ENCODE measurements at regions not wholly inside any gene's neighbourhood (a gene's known extent, or its start where the extent isn't known, plus 50 kb on each side); places are given as distances from the start of the nearest gene placed in this dataset.

GRCh38 chr22:47847131-47847890 lies 1084.9 kb downstream of the TBC1D22A start:
- DNase-seq (ENCODE audit: low spot score): no peak

GRCh38 chr22:47846206-47846605 lies 1083.8 kb downstream of the TBC1D22A start:
- DNase-seq (ENCODE audit: low spot score): no peak

- peak; percentile 18 for DNase-seq (ENCODE audit: low spot score)
Observed at GRCh38 chr22:47842119-47842518, 1079.7 kb downstream of the TBC1D22A start.

- DNase-seq (ENCODE audit: low spot score): no peak
Observed at GRCh38 chr22:47841156-47841555, 1078.7 kb downstream of the TBC1D22A start.

GRCh38 chr22:47839595-47840227 lies 1077.3 kb downstream of the TBC1D22A start:
- no peak for DNase-seq (ENCODE audit: low spot score)

- DNase-seq (ENCODE audit: low spot score): peak; percentile 54
Observed at GRCh38 chr22:47837703-47838102, 1075.3 kb downstream of the TBC1D22A start.

GRCh38 chr22:47836957-47837356 lies 1074.5 kb downstream of the TBC1D22A start:
- peak; percentile 46 for DNase-seq (ENCODE audit: low spot score)

GRCh38 chr22:47835726-47836125 lies 1073.3 kb downstream of the TBC1D22A start:
- peak; percentile 97 for DNase-seq (ENCODE audit: low spot score)

GRCh38 chr22:47826016-47826415 lies 1063.6 kb downstream of the TBC1D22A start:
- DNase-seq (ENCODE audit: low spot score): no peak

- no peak for DNase-seq (ENCODE audit: low spot score)
Observed at GRCh38 chr22:47822422-47822821, 1060.0 kb downstream of the TBC1D22A start.

GRCh38 chr22:47818496-47818895 lies 1056.0 kb downstream of the TBC1D22A start:
- DNase-seq (ENCODE audit: low spot score): no peak

- no peak for DNase-seq (ENCODE audit: low spot score)
Observed at GRCh38 chr22:47817380-47817779, 1054.9 kb downstream of the TBC1D22A start.

GRCh38 chr22:47816863-47817210 lies 1054.4 kb downstream of the TBC1D22A start:
- DNase-seq (ENCODE audit: low spot score): no peak

- no peak for DNase-seq (ENCODE audit: low spot score)
Observed at GRCh38 chr22:47816121-47816862, 1053.8 kb downstream of the TBC1D22A start.

- DNase-seq (ENCODE audit: low spot score): no peak
Observed at GRCh38 chr22:47814474-47814873, 1052.0 kb downstream of the TBC1D22A start.

- DNase-seq (ENCODE audit: low spot score): no peak
Observed at GRCh38 chr22:47813661-47814060, 1051.2 kb downstream of the TBC1D22A start.

- DNase-seq (ENCODE audit: low spot score): no peak
Observed at GRCh38 chr22:47811971-47812370, 1049.5 kb downstream of the TBC1D22A start.

GRCh38 chr22:47810505-47811500 lies 1048.4 kb downstream of the TBC1D22A start:
- no peak for DNase-seq (ENCODE audit: low spot score)

GRCh38 chr22:47808886-47809620 lies 1046.6 kb downstream of the TBC1D22A start:
- no peak for DNase-seq (ENCODE audit: low spot score)

- DNase-seq (ENCODE audit: low spot score): no peak
Observed at GRCh38 chr22:47808236-47808635, 1045.8 kb downstream of the TBC1D22A start.

- DNase-seq (ENCODE audit: low spot score): no peak
Observed at GRCh38 chr22:47807506-47807905, 1045.1 kb downstream of the TBC1D22A start.

All from SW480 (cell line).